Body of pancreas (tissue), 4 donors: ENCODE measurements at regions not wholly inside any gene's neighbourhood (a gene's known extent, or its start where the extent isn't known, plus 50 kb on each side); places are given as distances from the start of the nearest gene placed in this dataset.

Source experiments
- CTCF ChIP-seq, 7 experiments: fragments of 450-650 bp in 4 of 7; fragments of 200-600 bp in 3 of 7; sonication (generic) in 3 of 7; IDR thresholded peaks; one replicate each; pipeline ENCODE4 v1.5.1; 2016 to 2019; ENCODE audit warnings: antibody characterized with exemption in 7 of 7
- POLR2A ChIP-seq, 3 donors: fragments of 450-650 bp; IDR thresholded peaks; one replicate each; pipeline ENCODE4 v1.6.1; 2016; ENCODE audit warnings: antibody characterized with exemption in 3 of 3, mild to moderate bottlenecking in 2 of 3

DNA sequence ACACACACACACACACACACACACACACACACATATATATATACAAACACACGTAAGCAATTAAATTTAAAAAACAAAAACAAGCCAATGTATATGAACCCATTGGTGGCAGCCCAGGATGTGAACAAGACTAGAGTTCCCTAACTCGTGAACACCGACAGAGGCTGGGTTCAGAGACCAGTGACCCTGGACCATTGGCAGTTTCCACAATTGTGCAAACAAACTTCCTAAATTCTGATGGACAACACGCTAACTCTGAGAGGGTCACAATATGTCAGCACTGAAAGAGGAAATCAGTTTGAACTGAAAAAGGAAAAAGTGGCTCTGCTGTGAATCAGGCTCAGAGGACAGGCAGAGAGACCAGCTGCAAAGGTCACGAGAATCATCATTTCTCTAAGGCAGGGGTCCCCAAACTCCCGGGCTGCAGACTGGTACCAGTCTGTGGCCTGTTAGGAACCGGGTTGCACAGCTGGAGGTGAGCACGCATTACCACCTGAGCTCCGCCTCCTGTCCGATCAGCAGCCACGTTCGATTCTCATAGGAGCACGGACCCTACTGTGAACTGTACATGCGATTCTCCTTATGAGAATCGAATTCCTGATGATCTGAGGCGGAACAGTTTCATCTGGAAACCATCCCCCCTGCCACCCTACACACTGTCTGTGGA is 50.5 kb upstream of the ERO1B start:
- TF ChIP-seq CTCF (IDR thresholded peaks at IDR 0.05) (no peak), POLR2A (IDR thresholded peaks at IDR 0.05) (no peak)
